D721Med (cell line): ENCODE measurements at regions not wholly inside any gene's neighbourhood (a gene's known extent, or its start where the extent isn't known, plus 50 kb on each side); places are given as distances from the start of the nearest gene placed in this dataset.
"Not testable (repeated sequence)": the region's sequence is repeated elsewhere in the genome, so short reads cannot be mapped to it uniquely, and the experiment has no call there.

Source experiments
- DNase-seq: peaks from one replicate; pipeline ENCODE4 v3.0.0; 2011; ENCODE audit warnings: low spot score; ENCODE audit not compliant: insufficient read length
- FAIRE-seq: peaks from 2 replicates; lab custom pipeline; 2011; peaks lifted over from hg19 to GRCh38; lab: Jason Lieb, UNC
- TF ChIP-seq, protein P1 (sequence below): IDR thresholded peaks from 2 replicates; pipeline ENCODE4 v1.5.1; 2012; ENCODE audit warnings: mild to moderate bottlenecking, control low read depth; ENCODE audit not compliant: insufficient read depth; ENCODE audit errors: missing control alignments

DNA sequence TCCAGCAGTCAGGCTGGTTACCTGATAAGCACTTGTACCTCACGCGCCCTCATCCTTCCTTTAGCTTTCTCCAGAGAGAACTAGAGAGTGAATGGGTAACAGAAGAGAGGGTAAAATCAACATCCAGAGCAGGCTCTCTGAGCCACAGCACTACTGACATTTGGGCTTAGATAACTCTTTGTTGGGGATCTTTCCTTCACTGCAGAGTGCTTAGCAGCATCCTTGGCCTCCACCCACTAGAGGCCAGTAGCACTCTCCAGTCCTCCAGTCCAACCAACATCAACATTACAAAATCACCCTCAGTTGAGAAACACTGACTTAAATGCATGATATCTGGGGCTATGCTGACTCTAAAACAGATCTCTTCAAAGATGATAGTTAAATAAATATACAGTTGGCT lies 220.7 kb downstream of the TACR3 start:
- FAIRE-seq (no peak), DNase-seq (no peak)
- TF ChIP-seq, protein P1, sequence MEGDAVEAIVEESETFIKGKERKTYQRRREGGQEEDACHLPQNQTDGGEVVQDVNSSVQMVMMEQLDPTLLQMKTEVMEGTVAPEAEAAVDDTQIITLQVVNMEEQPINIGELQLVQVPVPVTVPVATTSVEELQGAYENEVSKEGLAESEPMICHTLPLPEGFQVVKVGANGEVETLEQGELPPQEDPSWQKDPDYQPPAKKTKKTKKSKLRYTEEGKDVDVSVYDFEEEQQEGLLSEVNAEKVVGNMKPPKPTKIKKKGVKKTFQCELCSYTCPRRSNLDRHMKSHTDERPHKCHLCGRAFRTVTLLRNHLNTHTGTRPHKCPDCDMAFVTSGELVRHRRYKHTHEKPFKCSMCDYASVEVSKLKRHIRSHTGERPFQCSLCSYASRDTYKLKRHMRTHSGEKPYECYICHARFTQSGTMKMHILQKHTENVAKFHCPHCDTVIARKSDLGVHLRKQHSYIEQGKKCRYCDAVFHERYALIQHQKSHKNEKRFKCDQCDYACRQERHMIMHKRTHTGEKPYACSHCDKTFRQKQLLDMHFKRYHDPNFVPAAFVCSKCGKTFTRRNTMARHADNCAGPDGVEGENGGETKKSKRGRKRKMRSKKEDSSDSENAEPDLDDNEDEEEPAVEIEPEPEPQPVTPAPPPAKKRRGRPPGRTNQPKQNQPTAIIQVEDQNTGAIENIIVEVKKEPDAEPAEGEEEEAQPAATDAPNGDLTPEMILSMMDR, result no peak

DNA sequence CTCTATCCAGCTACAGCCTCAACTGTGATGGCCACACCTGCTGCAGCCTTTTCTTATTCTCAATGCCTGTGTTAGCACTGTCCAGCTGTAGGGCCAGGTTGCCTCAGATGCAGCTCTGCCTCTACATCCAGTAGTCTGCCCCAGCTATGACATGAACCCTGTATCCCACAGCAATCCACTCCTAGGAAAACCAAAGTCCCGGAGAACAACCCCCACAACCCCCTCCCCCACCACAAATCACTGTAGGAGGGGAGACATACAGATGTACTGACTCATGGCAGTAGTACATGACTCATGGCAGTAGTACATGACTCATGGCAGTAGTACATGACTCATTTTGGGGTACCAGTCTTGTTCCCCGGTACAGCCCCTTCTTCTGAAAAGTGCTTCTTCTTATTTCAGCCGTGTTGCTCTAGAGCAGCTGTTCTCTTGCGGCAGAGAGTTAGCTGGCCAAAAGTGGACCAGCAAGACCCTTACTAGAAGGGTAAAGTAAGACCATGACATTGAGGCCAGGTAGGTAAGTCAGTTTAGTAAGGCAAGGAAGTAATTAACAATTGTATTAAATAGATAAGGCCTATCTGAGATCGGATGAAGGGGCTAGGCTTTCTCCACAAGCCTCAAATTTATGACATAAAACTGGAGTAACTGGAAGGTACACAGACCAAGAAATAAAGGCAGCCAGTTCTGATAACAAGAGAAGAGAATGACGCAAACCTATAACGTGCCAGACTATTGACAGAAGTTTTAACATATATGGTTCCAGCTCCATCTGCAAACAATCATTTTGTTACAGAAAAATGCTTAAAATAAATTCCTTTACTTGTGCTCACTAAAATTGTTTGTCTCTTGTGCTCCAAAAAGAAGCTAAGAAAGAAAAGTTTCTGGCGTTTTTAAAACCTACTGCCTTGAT lies 221.4 kb downstream of the TACR3 start:
- DNase-seq (no peak), FAIRE-seq (no peak)
- TF ChIP-seq, protein P1, result no peak

DNA sequence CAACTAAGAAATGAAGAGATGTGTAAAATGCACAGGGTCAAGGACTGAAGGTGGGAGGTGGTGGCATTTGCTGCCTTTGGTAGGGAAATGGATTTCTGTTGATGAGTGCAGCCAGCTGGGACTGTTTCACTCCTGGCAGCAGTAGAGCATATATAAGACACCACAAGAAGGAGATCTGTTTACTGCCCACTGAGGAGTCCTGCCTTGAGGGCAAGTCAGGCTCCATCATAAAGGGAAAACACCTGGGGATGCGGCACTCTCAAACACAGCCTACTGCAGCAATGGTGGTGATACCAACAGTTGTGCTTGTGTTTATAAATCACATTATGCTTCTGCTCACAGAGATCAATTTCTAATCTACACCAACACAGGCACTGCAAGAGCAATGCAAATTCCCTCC lies 222.1 kb downstream of the TACR3 start:
- no peak for FAIRE-seq
- TF ChIP-seq, protein P1, result no peak
- no peak for DNase-seq

DNA sequence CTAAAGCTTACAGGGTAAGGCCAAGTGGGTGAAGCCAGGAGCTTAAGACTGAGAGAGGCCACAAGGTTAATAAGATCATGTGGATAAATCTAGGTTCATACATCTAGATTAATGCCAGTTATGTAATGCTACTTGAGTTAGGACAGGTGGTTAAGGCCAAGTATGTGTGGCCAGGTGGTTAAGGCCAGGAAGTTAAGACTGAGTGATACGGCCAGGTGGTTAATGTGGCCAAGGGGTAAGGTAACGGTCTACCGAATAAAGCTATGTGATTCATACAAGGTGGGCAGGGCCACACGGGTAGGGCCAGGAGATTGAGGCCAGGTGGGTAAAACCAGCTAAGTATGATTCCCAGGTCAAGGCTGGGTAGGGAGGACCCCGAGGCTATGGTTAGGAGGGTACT lies 223.0 kb downstream of the TACR3 start:
- no peak for FAIRE-seq
- DNase-seq, result no peak
- TF ChIP-seq, protein P1, result no peak

DNA sequence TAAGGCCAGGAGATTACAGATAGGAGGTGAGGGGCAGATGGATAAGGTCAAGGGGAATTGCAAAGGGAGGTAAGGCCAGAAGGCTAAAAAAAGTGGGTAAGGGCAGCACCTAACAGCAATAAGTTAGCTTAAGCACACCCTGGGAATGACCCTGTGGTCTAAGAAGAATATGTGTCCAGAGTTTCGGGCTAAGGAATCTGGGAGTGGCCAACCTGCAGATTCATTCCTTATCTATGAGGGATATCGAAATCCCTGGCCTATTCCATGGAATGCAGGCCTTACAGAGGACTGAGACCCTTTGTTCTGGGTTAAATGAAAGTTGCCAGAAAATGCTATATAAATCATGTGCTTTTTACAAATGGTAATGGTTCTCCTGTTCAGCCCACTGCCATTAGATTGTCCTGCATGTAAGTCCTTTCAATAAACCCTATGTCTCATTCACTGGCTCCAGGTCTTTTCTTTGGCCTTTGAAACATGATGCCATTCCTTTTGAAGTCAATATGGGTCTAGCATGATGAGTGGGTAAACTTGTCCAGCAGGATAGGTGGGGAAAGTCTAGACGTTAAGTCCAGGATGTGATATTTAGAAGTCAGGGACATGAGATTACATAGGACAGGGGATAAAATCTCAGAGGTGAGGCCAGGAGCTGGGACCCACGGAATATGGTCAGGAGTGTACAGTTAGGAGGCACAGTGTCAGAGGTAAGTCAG lies 226.2 kb downstream of the TACR3 start:
- TF ChIP-seq, protein P1, result no peak
- DNase-seq, result no peak
- no peak for FAIRE-seq

DNA sequence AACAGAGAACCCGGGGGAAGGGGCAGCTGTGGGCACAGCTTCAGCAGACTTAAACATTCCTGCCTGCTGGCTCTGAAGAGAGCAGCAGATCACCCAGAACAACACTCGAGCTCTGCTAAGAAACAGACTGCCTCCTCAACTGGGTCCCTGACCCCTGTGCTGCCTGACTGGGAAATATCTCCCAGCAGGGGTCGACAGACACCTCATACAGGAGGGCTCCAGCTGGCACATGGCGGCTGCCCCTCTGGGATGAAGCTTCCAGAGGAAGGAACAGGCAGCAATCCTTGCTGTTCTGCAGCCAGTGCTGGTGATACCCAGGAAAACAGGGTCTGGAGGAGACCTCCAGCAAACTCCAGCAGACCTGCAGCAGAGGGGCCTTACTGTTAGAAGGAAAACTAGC lies 234.5 kb downstream of the TACR3 start:
- not testable (repeated sequence) for DNase-seq, FAIRE-seq

DNA sequence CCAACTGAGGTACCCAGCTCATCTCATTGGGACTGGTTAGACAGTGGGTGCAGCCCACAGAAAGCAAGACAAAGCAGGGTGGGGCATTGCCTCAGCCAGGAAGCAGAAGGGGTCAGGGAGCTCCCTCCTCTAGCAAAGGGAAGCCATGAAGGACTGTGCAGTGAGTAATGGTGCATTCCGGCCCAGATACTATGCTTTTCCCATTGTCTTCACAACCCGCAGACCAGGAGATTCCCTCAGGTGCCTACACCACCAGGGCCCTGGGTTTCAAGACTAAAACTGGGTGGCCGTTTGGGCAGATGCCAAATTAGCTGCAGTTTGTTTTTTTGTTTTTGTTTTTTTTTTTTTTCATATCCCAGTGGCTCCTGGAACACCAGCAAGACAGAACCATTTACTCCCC lies 235.3 kb downstream of the TACR3 start:
- DNase-seq, result no peak
- FAIRE-seq, result no peak
- TF ChIP-seq, protein P1, result no peak
